Activated naive CD4-positive, alpha-beta T cell treated with anti-CD3 and anti-CD28 coated beads, Interleukin-2, amount 50 U/mL, for 24 hours (primary cell): ENCODE measurements at regions not wholly inside any gene's neighbourhood (a gene's known extent, or its start where the extent isn't known, plus 50 kb on each side); places are given as distances from the start of the nearest gene placed in this dataset.

ENCODE experiments used
- H3K27ac Mint-ChIP-seq: one replicate; pipeline ENCODE4 v1.8.0; 2021; ENCODE audit warnings: mild to moderate bottlenecking, mixed read lengths
- H3K27me3 Mint-ChIP-seq: one replicate; pipeline ENCODE4 v1.8.0; 2021; ENCODE audit warnings: mixed read lengths
- H3K36me3 Mint-ChIP-seq: one replicate; pipeline ENCODE4 v1.8.0; 2021; ENCODE audit warnings: mixed read lengths
- H3K4me1 Mint-ChIP-seq: one replicate; pipeline ENCODE4 v1.8.0; 2021; ENCODE audit warnings: mixed read lengths
- H3K4me3 Mint-ChIP-seq: one replicate; pipeline ENCODE4 v1.8.0; 2021; ENCODE audit warnings: mild to moderate bottlenecking, mixed read lengths
- H3K9me3 Mint-ChIP-seq: one replicate; pipeline ENCODE4 v1.8.0; 2021; ENCODE audit warnings: mixed read lengths

DNA sequence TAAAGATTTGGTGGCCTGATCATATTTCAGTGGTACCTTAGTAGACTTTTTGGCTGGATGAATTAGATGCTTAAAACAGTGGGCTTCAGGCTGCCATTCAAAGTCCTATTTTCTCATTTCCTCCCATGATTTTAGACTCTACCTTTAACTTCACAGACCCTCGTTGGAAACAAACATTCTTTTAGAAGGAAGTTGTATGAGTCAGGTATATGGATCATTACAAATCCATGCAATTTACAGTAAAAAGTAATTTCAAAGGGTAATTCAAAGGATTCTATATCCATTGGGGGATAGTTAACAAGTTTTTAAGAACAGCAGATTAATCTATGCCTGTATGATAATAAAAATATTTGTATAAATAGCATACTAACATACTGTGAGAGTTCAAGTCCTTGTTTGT is 216.9 kb upstream of the RRP15 start:
- Mint-ChIP-seq H3K4me3 (no peak overlapping the region), H3K27me3 (no peaks in the 10 kb centered on the region), H3K27ac (no peak overlapping the region), H3K36me3 (no peaks in the 10 kb centered on the region), H3K9me3 (no peaks in the 10 kb centered on the region), H3K4me1 (no peaks in the 10 kb centered on the region)

DNA sequence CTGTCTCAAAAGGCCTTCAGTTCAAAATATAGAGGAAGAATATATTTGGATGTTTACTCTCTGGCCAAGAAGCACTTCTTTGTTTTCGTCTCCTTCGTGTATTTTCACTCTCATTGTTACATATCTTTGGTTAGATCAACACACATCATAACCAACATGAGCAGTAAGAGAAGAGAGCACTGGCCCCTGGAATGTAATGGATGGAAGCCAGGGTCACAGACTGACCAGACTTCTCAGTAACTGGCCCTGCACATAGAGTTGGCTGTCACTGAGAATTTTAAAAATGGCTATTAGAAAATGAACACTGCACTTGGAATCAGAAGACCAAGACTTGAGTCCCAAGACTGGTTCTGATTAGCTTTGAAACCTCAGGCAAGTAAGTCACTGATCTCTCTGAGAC is 215.9 kb upstream of the RRP15 start:
- Mint-ChIP-seq H3K4me3 (no peak overlapping the region), H3K9me3 (no peaks in the 10 kb centered on the region), H3K27me3 (no peaks in the 10 kb centered on the region), H3K4me1 (no peaks in the 10 kb centered on the region), H3K36me3 (no peaks in the 10 kb centered on the region), H3K27ac (no peak overlapping the region)

DNA sequence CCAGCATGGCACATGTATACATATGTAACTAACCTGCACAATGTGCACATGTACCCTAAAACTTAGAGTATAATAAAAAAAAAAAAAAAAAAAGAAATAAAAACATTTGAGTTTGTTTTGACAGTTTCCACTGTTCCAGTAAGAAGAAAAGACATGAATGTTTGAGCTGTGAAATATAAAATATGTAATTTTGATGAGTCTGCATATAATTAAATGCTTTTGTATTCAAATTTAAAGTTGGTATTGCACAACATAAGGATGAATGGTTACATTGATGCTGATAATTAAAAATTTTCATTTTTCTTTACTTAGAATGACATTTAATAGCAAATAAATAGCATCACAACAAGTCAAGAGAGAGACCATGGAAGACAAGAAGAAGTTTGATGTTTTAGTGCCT is 212.0 kb upstream of the RRP15 start:
- H3K4me3 Mint-ChIP-seq: no peak overlapping the region
- H3K27me3 Mint-ChIP-seq: no peaks in the 10 kb centered on the region
- no peaks in the 10 kb centered on the region for H3K4me1 Mint-ChIP-seq
- H3K36me3 Mint-ChIP-seq: no peaks in the 10 kb centered on the region
- peaks cover 9% of the 10 kb centered on the region for H3K9me3 Mint-ChIP-seq
- H3K27ac Mint-ChIP-seq: no peak overlapping the region

DNA sequence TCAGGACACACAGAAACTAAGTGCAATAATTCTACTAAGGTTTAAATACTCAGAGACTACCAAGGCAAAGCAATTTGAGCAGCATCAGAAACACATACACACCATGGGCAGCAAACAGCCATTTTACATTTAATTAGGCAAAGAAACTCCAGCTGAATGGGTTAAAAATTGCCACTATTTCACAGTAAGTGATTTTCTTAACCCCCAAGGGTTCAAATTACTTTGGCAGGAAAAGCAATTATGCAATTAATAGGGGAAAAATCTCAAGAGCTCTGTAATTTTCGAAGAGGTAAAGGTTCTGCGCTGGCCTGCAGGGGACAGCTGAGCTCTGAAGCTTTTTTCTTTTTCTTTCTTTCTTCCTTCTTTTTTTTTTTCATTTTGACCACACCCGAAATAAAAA is 206.2 kb upstream of the RRP15 start:
- no peak overlapping the region for H3K4me3 Mint-ChIP-seq
- H3K9me3 Mint-ChIP-seq: peaks cover 9% of the 10 kb centered on the region
- no peaks in the 10 kb centered on the region for H3K27me3 Mint-ChIP-seq
- H3K27ac Mint-ChIP-seq: no peak overlapping the region
- H3K4me1 Mint-ChIP-seq: no peaks in the 10 kb centered on the region
- no peaks in the 10 kb centered on the region for H3K36me3 Mint-ChIP-seq

DNA sequence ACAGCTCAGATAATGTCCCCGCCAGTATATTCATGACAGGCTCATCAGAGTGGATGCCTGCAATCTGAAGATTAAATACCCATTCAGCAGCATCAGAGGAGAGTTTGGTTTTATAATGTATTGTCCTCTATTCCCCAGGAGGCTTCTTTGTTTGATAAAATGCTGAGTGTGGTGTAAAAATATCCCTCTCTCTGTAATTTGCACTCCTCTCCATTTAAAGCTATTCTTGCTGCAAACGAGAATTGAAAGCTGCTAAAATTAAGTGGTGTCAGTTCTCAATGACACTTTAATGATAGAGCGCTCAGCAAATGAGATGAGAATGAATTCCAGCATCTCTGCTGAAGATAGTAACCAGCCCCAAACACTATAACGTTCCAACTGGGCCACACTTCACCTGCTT is 205.7 kb upstream of the RRP15 start:
- Mint-ChIP-seq H3K27me3 (no peaks in the 10 kb centered on the region), H3K27ac (no peak overlapping the region), H3K9me3 (peaks cover 9% of the 10 kb centered on the region), H3K36me3 (no peaks in the 10 kb centered on the region), H3K4me1 (no peaks in the 10 kb centered on the region), H3K4me3 (no peak overlapping the region)

DNA sequence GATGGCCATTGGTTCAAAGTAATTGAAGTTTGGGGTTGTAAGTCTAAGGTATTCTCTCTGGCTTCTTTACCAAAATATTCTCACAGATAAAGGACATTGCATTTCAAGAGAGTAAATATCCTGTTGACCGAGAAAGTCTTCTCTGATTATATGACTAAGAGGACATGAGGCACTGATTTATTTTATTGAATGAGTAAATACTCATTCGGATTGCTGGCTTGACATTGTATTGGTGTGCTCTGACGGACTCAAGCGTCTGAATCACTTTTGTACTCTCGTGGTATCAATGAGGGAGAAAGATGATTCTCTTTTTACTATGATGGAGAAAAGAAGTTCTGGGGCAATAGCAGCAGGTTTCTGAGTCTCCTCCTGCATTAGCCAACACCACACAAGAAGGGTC is 205.3 kb upstream of the RRP15 start:
- Mint-ChIP-seq H3K4me1 (no peaks in the 10 kb centered on the region), H3K27ac (no peak overlapping the region), H3K27me3 (no peaks in the 10 kb centered on the region), H3K36me3 (no peaks in the 10 kb centered on the region), H3K9me3 (peaks cover 9% of the 10 kb centered on the region), H3K4me3 (no peak overlapping the region)

DNA sequence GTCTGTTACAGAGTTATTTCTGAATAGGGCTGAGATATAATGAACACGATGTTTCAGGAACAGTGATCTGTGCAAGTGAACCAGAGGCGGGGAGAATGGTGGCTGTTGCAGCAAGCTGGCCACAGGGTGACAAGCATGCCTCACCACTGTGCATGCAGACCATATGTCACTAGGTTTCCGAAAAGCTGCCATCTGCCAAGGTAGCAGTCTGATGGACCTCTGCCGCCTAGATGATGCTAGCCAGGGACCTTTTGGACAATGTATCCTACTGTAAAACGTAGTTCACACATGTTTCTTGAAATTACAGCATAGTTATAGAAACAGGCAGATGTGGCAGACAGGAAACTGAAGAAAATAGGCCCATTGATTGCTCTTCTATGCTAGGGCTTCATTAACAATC is 204.2 kb upstream of the RRP15 start:
- no peak overlapping the region for H3K27ac Mint-ChIP-seq
- no peaks in the 10 kb centered on the region for H3K27me3 Mint-ChIP-seq
- peaks cover 5% of the 10 kb centered on the region for H3K9me3 Mint-ChIP-seq
- H3K36me3 Mint-ChIP-seq: no peaks in the 10 kb centered on the region
- no peak overlapping the region for H3K4me3 Mint-ChIP-seq
- H3K4me1 Mint-ChIP-seq: no peaks in the 10 kb centered on the region

DNA sequence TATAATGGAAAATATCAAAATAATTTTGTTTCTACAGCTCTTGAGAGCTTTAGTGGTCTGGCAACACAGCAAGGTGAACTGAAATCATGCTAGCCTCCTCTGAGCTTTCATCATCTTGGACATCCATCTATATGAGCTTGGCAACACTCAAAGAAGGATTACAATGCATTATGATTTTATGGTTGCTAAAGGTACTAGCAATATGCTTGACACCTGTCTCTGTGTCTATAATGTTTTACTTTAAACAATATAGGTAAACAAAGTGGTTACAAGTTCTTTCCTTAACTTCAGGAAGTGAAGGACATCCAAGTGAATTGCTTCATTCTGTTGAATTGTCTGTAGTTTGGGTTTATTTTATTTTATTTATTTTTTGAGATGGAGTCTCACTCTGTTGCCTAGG is 203.7 kb upstream of the RRP15 start:
- Mint-ChIP-seq H3K4me3 (no peak overlapping the region), H3K4me1 (no peaks in the 10 kb centered on the region), H3K27ac (no peak overlapping the region), H3K9me3 (peaks cover 3% of the 10 kb centered on the region), H3K27me3 (no peaks in the 10 kb centered on the region), H3K36me3 (no peaks in the 10 kb centered on the region)

DNA sequence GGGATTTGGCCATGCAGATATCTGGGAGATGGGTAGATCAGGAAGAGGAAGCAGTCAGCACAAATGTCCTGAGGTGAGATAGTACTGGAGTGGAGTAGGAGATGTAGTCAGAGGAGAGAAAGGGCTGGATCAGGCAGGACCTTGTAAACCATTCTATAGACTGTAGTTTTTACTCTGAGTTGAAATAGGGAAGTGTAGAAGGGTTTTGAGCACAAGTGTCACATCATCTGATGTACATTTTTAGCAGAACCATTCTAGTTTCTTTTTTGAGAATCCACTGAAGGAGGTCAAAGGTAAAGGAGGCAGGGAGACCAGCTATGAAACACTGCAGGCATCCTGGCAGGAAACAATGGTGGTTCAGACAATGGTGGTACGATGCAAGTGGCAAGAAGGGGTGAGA is 194.6 kb upstream of the RRP15 start:
- Mint-ChIP-seq H3K27me3 (no peaks in the 10 kb centered on the region), H3K36me3 (no peaks in the 10 kb centered on the region), H3K9me3 (no peaks in the 10 kb centered on the region), H3K4me3 (no peak overlapping the region), H3K4me1 (no peaks in the 10 kb centered on the region), H3K27ac (no peak overlapping the region)

DNA sequence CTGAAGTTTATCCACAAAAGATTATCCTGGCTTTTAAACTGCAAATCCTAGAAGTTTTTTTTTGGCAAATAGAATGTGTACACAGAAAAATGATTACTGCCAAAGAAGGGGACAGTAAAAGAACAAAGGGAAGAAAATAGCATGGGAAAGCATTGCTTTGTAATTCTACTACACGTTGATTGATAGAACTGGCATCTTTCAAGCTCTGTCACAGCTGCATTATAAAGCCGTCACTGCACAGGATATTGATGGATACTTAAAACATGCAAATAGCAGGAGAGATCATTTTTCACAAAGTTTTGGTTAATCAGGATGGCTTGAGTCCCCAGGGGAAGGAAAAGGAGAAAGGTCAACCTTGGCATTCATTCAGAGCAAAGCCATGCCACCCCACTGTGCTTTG is 183.7 kb upstream of the RRP15 start:
- H3K9me3 Mint-ChIP-seq: peaks cover 22% of the 10 kb centered on the region
- H3K4me1 Mint-ChIP-seq: no peaks in the 10 kb centered on the region
- no peaks in the 10 kb centered on the region for H3K27me3 Mint-ChIP-seq
- H3K27ac Mint-ChIP-seq: no peak overlapping the region
- H3K36me3 Mint-ChIP-seq: no peaks in the 10 kb centered on the region
- H3K4me3 Mint-ChIP-seq: no peak overlapping the region

DNA sequence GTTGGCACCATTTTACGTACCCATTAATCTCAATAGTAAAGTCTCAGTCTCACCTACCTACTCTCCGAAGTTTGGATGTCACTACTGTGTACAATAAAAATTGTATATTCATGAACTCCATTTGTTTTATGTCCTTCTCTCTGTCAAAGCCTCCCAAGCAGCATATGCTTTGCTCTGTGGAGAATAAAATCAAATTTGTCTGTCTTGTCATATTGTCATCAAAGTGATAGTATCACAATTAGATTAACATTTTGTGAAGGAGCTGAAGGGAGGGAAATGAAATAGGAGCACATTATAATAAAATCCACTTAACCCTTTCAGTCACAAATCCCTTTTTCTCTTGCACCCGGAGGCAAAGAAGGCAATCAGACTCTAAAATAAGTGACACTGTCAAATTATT is 177.1 kb upstream of the RRP15 start:
- no peaks in the 10 kb centered on the region for H3K4me1 Mint-ChIP-seq
- no peaks in the 10 kb centered on the region for H3K36me3 Mint-ChIP-seq
- peaks cover 6% of the 10 kb centered on the region for H3K9me3 Mint-ChIP-seq
- H3K27ac Mint-ChIP-seq: no peak overlapping the region
- no peaks in the 10 kb centered on the region for H3K27me3 Mint-ChIP-seq
- H3K4me3 Mint-ChIP-seq: no peak overlapping the region

DNA sequence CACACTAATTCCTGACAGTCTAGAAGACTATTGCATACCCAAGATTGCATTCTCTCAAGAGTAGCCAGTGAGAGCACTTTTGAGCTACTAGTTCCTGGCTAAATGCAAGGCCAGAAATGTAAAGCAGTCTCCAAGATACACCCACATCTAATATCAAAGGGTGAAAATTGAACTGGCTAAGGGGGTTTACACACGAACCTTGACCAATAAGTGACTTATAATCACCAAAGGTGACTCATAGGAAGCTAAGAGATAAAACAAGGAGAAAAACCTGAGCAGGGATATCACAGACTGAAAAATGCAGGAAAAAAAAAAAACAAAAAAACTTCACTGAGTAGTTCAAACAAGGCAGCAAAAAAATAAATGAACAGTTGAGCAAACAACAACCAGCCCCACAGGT is 172.2 kb upstream of the RRP15 start:
- Mint-ChIP-seq H3K27ac (no peak overlapping the region), H3K36me3 (no peaks in the 10 kb centered on the region), H3K4me3 (no peak overlapping the region), H3K27me3 (no peaks in the 10 kb centered on the region), H3K9me3 (peaks cover 16% of the 10 kb centered on the region), H3K4me1 (no peaks in the 10 kb centered on the region)

DNA sequence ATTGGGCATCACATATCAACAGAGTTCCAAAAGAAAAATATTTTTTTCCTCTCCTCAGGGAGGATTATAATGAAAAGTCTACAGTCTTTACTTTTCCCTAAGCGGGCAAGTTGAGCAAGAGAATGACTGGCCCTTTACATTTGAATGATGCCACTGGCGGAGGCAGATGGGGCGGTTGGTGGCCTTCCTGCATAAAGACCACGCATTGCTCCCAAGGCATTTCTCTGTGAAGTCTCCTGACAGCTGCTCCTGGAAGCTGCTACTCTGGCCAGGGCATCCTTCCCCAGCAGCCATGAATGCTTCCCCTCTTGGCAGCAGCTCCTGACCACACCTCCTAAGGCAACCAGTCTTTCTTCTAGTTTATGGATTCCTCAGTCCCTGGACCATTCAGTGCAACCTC is 161.1 kb upstream of the RRP15 start:
- Mint-ChIP-seq H3K36me3 (no peaks in the 10 kb centered on the region), H3K27me3 (no peaks in the 10 kb centered on the region), H3K27ac (no peak overlapping the region), H3K9me3 (no peaks in the 10 kb centered on the region), H3K4me3 (no peak overlapping the region), H3K4me1 (no peaks in the 10 kb centered on the region)

DNA sequence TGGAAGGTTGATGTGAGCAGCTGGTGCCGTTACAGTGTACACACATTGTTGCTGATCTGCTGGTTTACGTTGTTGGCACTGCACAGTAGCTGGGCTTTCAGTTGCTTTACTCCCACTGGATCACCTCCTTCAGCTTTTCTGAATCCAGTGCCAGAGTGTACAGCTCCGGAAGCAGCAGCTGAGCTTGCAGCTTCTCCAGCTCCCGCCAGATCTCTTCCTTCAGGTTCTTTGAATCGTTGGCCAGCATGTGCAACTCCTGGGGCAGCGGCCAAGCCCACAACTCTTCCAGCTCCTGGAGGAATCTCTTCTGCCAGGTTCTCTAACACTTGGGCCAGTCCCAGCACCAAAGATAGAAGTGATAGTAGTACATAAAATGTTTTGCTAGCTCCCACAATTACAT is 149.7 kb upstream of the RRP15 start:
- no peaks in the 10 kb centered on the region for H3K4me1 Mint-ChIP-seq
- no peak overlapping the region for H3K27ac Mint-ChIP-seq
- H3K36me3 Mint-ChIP-seq: no peaks in the 10 kb centered on the region
- no peak overlapping the region for H3K4me3 Mint-ChIP-seq
- H3K27me3 Mint-ChIP-seq: peaks cover 2% of the 10 kb centered on the region
- H3K9me3 Mint-ChIP-seq: peaks cover 22% of the 10 kb centered on the region

DNA sequence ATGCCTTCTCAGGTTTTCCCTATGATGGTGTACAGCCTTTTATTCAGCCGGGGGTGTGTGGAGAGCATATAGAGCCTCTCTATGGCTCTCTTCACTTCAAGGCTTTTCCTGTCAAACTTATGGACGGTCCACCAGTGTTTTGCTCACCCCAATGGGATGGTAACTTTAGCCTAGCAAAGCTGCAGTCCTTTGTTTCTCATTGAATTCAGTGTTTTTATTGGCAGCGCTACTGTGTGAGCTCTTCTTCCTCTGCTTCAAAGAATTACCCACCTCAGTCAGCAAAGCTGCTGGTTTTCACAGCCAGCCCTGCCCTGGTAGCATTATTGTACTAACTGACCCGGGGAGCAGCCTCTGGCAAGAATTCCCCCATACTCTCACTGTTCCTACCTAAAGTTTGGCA is 145.3 kb upstream of the RRP15 start:
- Mint-ChIP-seq H3K4me3 (no peak overlapping the region), H3K4me1 (no peaks in the 10 kb centered on the region), H3K36me3 (no peaks in the 10 kb centered on the region), H3K27me3 (peaks cover 2% of the 10 kb centered on the region), H3K27ac (no peak overlapping the region), H3K9me3 (no peaks in the 10 kb centered on the region)

DNA sequence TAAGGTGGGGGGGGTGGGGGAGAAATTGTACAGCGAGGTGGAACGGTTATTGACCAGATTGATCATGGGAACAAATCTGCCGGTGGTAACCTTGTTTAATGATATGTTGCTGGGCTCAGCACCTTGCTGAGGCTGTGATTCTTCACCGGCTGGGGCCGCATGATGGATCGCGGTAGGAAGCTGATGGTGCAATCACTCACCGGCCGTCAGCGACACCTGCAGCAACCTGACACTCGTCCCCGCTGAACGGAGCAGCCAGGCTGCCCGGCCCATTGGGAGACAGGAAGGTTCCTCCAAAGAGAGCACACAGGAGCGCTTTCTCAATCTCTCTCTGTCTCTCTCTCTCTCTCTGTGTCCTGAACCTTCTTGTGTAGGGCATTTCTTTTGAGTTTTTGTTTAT is 128.5 kb upstream of the RRP15 start:
- H3K4me3 Mint-ChIP-seq: no peak overlapping the region
- H3K27me3 Mint-ChIP-seq: peaks cover 20% of the 10 kb centered on the region
- no peak overlapping the region for H3K27ac Mint-ChIP-seq
- H3K4me1 Mint-ChIP-seq: no peaks in the 10 kb centered on the region
- peaks cover 6% of the 10 kb centered on the region for H3K9me3 Mint-ChIP-seq
- no peaks in the 10 kb centered on the region for H3K36me3 Mint-ChIP-seq

DNA sequence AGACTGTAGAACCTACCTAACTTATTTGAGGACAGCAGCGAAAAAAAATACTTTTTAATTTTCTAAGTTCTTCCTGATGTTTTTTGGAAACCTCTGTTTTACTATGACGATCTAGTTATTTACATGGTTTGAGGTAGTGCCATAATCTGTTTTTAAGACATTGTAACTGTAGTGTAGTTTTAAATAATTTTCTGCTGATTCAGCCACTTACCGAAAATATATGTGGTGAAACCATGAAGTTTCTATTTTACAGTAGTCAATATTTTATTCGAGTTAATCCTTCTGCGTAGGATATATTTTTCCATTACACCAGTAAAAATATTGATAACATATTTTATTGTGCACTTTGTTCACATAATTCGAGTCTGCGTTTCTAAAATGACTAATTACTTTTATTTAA is 121.7 kb upstream of the RRP15 start:
- H3K27ac Mint-ChIP-seq: no peak overlapping the region
- H3K9me3 Mint-ChIP-seq: peaks cover 13% of the 10 kb centered on the region
- H3K36me3 Mint-ChIP-seq: peaks cover 1% of the 10 kb centered on the region
- H3K4me3 Mint-ChIP-seq: no peak overlapping the region
- H3K4me1 Mint-ChIP-seq: peaks cover 15% of the 10 kb centered on the region
- peaks cover 43% of the 10 kb centered on the region for H3K27me3 Mint-ChIP-seq
